LNCAP (cell line): ENCODE measurements at regions not wholly inside any gene's neighbourhood (a gene's known extent, or its start where the extent isn't known, plus 50 kb on each side); places are given as distances from the start of the nearest gene placed in this dataset.

ENCODE experiments used
- CTCF ChIP-seq: fragments of 450-650 bp; IDR thresholded peaks from 2 replicates; pipeline ENCODE4 v1.5.1; 2017; ENCODE audit warnings: mild to moderate bottlenecking

- no peak for TF ChIP-seq CTCF
Observed at GRCh38 chr9:118578467-118578866, 790.8 kb downstream of the BRINP1 start.

GRCh38 chr9:118583414-118583813, 785.8 kb downstream of the BRINP1 start:
- TF ChIP-seq CTCF: no peak

DNA sequence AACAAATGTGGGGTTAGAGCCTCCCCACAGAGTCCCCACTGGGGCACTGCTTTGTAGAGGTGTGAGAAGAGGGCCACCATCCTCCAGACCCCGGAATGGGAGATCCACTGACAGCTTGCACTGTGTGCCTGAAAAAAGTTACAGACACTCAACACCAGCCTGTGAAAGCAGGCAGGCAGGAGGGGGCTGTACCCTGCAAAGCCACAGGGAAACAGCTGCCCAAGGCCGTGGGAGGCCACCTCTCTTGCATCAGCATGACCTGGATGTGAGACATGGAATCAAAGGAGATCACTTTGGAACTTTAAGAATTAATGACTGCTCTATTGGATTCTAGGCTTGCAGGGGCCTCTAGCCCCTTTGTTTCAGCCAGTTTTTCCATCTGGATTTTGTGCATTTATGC, 782.3 kb downstream of the BRINP1 start:
- no peak for TF ChIP-seq CTCF

GRCh38 chr9:118594428-118594827, 774.8 kb downstream of the BRINP1 start:
- TF ChIP-seq CTCF: no peak

DNA sequence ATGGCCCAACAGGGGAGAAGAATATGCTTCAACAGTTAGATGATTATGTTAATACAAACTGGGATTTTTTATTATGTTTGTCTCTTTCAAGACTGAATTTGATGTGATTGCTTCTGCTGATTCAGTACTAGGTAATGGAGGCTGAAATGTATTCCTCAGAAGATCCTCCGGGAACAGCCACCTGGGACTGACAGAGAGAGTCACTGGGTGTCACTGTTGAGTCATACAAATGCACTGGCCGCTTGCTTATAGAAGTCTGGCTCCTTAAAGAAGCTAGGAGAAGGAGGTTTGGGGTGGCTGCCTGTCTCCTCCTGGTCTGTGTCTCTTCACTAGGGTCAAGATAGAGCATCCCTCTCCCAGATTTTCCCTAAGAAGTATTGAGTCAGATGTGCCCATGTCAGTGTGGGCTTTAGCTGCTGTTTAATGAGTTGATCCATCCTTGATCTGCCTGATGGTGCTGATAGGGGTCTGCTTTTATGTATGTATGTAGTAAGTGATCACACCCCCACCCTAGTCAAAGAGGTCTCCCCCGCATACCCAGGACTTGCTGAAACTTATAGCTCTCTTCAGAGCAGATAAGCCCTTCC, 773.4 kb downstream of the BRINP1 start:
- TF ChIP-seq CTCF: no peak

DNA sequence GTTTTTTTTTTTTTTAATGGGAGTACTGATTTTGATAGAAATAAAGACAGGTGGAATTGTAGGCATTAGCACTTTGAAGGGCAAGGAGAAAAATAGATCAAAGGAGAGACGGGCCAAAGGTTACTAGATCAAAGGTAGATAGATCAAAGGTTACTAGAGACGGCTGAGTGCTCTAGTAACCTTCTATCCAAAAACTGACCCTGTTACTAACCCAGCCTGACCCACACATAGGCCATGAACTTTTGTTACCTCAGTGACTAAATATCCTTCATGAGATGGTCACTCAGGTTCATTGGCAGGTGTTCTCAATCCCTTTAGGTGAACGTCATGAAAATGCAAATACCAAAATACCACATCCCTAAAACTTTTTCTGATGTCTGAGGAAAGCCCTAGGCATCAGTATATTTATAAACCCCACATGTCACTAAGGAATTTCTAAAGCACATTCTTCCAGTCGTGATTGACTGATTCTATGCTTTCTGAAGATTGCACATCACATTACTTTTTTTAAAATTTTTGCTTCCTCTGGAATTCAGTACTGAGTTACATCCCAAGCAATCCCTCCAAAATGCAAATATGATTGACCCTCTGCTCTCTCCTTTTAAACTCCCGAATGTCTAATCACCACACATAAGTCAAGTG, 772.7 kb downstream of the BRINP1 start:
- no peak for TF ChIP-seq CTCF

DNA sequence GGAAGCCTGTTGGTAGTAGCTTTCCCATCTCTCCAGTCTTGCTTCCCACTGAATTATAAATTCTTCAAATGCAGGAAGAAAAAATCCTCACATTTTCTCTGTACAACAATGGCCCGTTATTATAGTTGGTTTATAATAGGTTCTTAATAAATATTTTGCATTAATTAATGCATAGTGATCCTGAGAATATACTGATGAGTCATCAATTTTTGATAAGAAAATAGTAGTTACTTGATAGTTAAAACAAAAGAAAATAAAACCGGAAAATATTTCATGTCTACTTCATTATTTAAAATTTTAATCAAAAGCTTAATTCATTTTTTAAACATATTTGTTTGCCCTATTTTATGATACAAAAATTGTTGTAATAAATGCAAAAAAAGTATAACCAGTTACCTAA, 762.6 kb downstream of the BRINP1 start:
- TF ChIP-seq CTCF: no peak
